ENCODE measurements at regions not wholly inside any gene's neighbourhood (a gene's known extent, or its start where the extent isn't known, plus 50 kb on each side); places are given as distances from the start of the nearest gene placed in this dataset.

GRCh38 chr4:19214591-19215186, 1037.0 kb upstream of the SLIT2 start:
- TF ChIP-seq, protein P1, sequence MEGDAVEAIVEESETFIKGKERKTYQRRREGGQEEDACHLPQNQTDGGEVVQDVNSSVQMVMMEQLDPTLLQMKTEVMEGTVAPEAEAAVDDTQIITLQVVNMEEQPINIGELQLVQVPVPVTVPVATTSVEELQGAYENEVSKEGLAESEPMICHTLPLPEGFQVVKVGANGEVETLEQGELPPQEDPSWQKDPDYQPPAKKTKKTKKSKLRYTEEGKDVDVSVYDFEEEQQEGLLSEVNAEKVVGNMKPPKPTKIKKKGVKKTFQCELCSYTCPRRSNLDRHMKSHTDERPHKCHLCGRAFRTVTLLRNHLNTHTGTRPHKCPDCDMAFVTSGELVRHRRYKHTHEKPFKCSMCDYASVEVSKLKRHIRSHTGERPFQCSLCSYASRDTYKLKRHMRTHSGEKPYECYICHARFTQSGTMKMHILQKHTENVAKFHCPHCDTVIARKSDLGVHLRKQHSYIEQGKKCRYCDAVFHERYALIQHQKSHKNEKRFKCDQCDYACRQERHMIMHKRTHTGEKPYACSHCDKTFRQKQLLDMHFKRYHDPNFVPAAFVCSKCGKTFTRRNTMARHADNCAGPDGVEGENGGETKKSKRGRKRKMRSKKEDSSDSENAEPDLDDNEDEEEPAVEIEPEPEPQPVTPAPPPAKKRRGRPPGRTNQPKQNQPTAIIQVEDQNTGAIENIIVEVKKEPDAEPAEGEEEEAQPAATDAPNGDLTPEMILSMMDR (conservative IDR thresholded peaks at IDR 0.05 in 1 of 2, IDR thresholded peaks at IDR 0.05 in 1 of 2; ENCODE audit: extremely low read depth in 1 of 2, insufficient read depth in 1 of 2, low read depth in 1 of 2, low read length in 2 of 2): no peak
- TF ChIP-seq EZH2 (IDR thresholded peaks at IDR 0.05; ENCODE audit: borderline replicate concordance, low read length): no peak
